ENCODE measurements at regions not wholly inside any gene's neighbourhood (a gene's known extent, or its start where the extent isn't known, plus 50 kb on each side); places are given as distances from the start of the nearest gene placed in this dataset.
A peak's percentile ranks its signal among the peaks of the same experiment; 100 is the strongest.

GRCh38 chr4:82043809-82044137 lies 330.0 kb downstream of the HNRNPD start:
- no peak for DNase-seq
- Histone ChIP-seq H3K9me3 (ENCODE audit: control extremely low read depth in 1 of 3, control insufficient read depth in 2 of 3, insufficient read depth in 1 of 3, low read length in 2 of 3) (peaks cover 0 to 1% (median 0%) of the 10 kb centered on the region in 3 donors), H2AFZ (ENCODE audit: insufficient read depth, low read depth, low read length, poor library complexity, severe bottlenecking) (no peak overlapping the region), H3K27ac (ENCODE audit: low read length in 2 of 2) (no peak overlapping the region), H3K9ac (ENCODE audit: low read length) (no peak overlapping the region), H3K4me2 (replicated peaks; ENCODE audit: low read depth, low read length, poor library complexity, severe bottlenecking) (peak overlapping the region; percentile 68), H4K20me1 (ENCODE audit: control insufficient read depth, insufficient read depth, low read length, poor library complexity, severe bottlenecking) (no peaks in the 10 kb centered on the region), H3K36me3 (replicated peaks in 1 of 2; ENCODE audit: control extremely low read depth in 1 of 2, control insufficient read depth in 1 of 2, extremely low read depth in 1 of 2, insufficient read depth in 2 of 2, low read length in 1 of 2) (no peaks in the 10 kb centered on the region), H3K4me3 (ENCODE audit: control extremely low read depth in 1 of 5, extremely low read depth in 1 of 5, insufficient read depth in 1 of 5, low read depth in 2 of 5, low read length in 4 of 5) (no peak overlapping the region), H3K79me2 (ENCODE audit: control insufficient read depth, insufficient read depth, low read length) (no peaks in the 10 kb centered on the region), H3K27me3 (replicated peaks in 1 of 4; ENCODE audit: control extremely low read depth in 1 of 4, control insufficient read depth in 3 of 4, insufficient read depth in 4 of 4, low read length in 3 of 4) (peaks cover 0 to 33% (median 19%) of the 10 kb centered on the region in 4 experiments), H3K4me1 (ENCODE audit: control insufficient read depth in 2 of 2, insufficient read depth in 2 of 2, low read length in 2 of 2) (peaks cover 7 to 10% of the 10 kb centered on the region in 2 donors)
- ATAC-seq (ENCODE audit: low read depth): no peak
- ChIA-PET POLR2A (no interaction called here), CTCF (no interaction called here)
- TF ChIP-seq EZH2 (IDR thresholded peaks at IDR 0.05; ENCODE audit: borderline replicate concordance, insufficient read depth, low read depth, low read length, poor library complexity, severe bottlenecking) (no peak), CTCF (IDR thresholded peaks at IDR 0.05) (no peak)
- Mint-ChIP-seq H3K4me1 (peaks cover 10% of the 10 kb centered on the region), H3K4me3 (peak overlapping the region; percentile 53), H3K9me3 (ENCODE audit: insufficient read depth) (no peaks in the 10 kb centered on the region), H3K27ac (no peak overlapping the region), H3K27me3 (peaks cover 51% of the 10 kb centered on the region)
- WGBS (ENCODE audit: insufficient coverage): 5% methylated on average over 18 of the region's 18 CpGs
- intact Hi-C loops (cut with micrococcal nuclease): no loop called here

- Histone ChIP-seq H3K79me2 (ENCODE audit: control insufficient read depth, insufficient read depth, low read length) (no peaks in the 10 kb centered on the region), H3K9me3 (ENCODE audit: control extremely low read depth in 1 of 3, control insufficient read depth in 2 of 3, insufficient read depth in 1 of 3, low read length in 2 of 3) (peaks cover 0 to 1% (median 0%) of the 10 kb centered on the region in 3 donors), H2AFZ (ENCODE audit: insufficient read depth, low read depth, low read length, poor library complexity, severe bottlenecking) (no peak overlapping the region), H3K4me3 (ENCODE audit: control extremely low read depth in 1 of 5, extremely low read depth in 1 of 5, insufficient read depth in 1 of 5, low read depth in 2 of 5, low read length in 4 of 5) (no peak overlapping the region), H3K27me3 (replicated peaks in 1 of 4; ENCODE audit: control extremely low read depth in 1 of 4, control insufficient read depth in 3 of 4, insufficient read depth in 4 of 4, low read length in 3 of 4) (peaks cover 0 to 33% (median 19%) of the 10 kb centered on the region in 4 experiments), H3K27ac (ENCODE audit: low read length in 2 of 2) (no peak overlapping the region), H3K4me1 (ENCODE audit: control insufficient read depth in 2 of 2, insufficient read depth in 2 of 2, low read length in 2 of 2) (peaks cover 7 to 10% of the 10 kb centered on the region in 2 donors), H4K20me1 (ENCODE audit: control insufficient read depth, insufficient read depth, low read length, poor library complexity, severe bottlenecking) (no peaks in the 10 kb centered on the region), H3K36me3 (replicated peaks in 1 of 2; ENCODE audit: control extremely low read depth in 1 of 2, control insufficient read depth in 1 of 2, extremely low read depth in 1 of 2, insufficient read depth in 2 of 2, low read length in 1 of 2) (no peaks in the 10 kb centered on the region), H3K9ac (ENCODE audit: low read length) (no peak overlapping the region), H3K4me2 (replicated peaks; ENCODE audit: low read depth, low read length, poor library complexity, severe bottlenecking) (peak overlapping the region; percentile 68)
- CTCF ChIA-PET: no interaction called here
- DNase-seq (no peak), ATAC-seq (ENCODE audit: low read depth) (no peak)
- Mint-ChIP-seq H3K9me3 (ENCODE audit: insufficient read depth) (no peaks in the 10 kb centered on the region), H3K4me3 (peak overlapping the region; percentile 53), H3K4me1 (peaks cover 10% of the 10 kb centered on the region), H3K27me3 (peaks cover 51% of the 10 kb centered on the region), H3K27ac (no peak overlapping the region)
- intact Hi-C loops (cut with micrococcal nuclease): no loop called here
- 60% methylated on average over 12 of the region's 12 CpGs for WGBS (ENCODE audit: insufficient coverage)
- POLR2A ChIA-PET: no interaction called here
- TF ChIP-seq CTCF (IDR thresholded peaks at IDR 0.05) (no peak), EZH2 (IDR thresholded peaks at IDR 0.05; ENCODE audit: borderline replicate concordance, insufficient read depth, low read depth, low read length, poor library complexity, severe bottlenecking) (no peak)
Measured at GRCh38 chr4:82043081-82043808, 330.5 kb downstream of the HNRNPD start.
